DLD1 (cell line): ENCODE measurements at regions not wholly inside any gene's neighbourhood (a gene's known extent, or its start where the extent isn't known, plus 50 kb on each side); places are given as distances from the start of the nearest gene placed in this dataset.
"Not testable (repeated sequence)": the region's sequence is repeated elsewhere in the genome, so short reads cannot be mapped to it uniquely, and the experiment has no call there.

Source experiments
- in situ Hi-C: cut with HindIII; loops from 2 replicates; pipeline ENCODE4 v1.10.0; 2017; ENCODE audit warnings: low sequenced_read_pairs

GRCh38 chr4:29908276-29908675 is 811.9 kb upstream of the PCDH7 start:
- in situ Hi-C loops: no loop called here

DNA sequence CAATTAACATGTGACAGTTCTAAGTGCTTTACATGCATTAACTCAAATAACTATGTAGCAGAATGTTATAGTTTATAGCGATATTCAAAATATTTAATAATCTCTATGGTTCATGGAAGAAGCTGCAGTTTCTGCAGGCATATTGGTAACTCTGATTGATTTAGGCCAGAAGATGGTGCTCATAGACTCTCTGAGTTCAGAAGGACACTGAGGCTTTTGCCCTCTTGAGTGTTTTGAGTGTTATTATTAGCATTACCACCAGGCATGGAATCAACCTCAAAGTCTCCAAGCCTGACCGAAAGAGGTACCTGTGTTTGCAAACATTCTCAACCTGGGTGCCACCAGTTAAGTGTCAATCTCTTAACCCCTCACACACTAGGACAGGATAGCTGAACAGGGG is 792.3 kb upstream of the PCDH7 start:
- in situ Hi-C loops: no loop called here

- in situ Hi-C loops: no loop called here
These were observed 771.7 kb upstream of the PCDH7 start for GRCh38 chr4:29948451-29948850.

DNA sequence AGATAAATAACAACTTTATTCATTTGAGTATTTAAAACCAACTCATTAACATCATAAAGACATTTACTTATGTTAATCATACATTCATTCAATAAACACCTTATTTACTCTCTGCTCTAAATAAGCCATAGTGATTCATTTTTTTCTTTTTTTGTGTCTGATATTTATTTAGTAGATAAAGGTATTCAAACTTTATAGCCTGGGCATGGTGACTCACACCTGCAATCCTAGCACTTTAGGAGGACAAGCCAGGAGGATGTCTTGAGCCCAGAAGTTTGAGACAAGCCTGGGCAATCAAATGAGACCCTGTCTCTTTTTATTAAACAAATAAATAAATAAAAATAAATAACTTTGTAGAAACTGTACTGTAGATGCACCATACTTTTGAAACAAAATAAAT is 771.3 kb upstream of the PCDH7 start:
- in situ Hi-C loops: no loop called here

GRCh38 chr4:29966386-29966785 is 753.8 kb upstream of the PCDH7 start:
- in situ Hi-C loops: no loop called here

GRCh38 chr4:29970626-29971025 is 749.5 kb upstream of the PCDH7 start:
- in situ Hi-C loops: no loop called here

GRCh38 chr4:29972121-29972520 is 748.0 kb upstream of the PCDH7 start:
- in situ Hi-C loops: no loop called here

DNA sequence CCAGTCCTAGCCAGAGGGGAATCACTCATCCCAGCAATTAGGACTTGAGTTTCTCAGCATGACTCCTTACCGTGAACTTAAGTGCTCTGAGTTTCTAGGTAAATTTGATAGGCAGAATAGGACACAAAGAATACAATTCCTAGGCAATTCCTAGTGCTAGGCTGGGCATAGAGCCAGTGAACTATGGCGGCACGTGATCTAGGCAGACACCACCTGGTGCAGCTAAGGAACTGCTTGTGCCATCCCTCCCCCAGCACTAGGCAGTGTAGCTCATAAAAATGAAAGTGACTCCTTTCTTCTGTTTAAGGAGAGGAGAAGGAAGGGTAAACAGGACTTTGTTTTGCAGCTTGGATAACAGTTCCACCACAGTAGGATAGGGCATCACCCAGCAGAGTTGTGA is 736.3 kb upstream of the PCDH7 start:
- in situ Hi-C loops: no loop called here

DNA sequence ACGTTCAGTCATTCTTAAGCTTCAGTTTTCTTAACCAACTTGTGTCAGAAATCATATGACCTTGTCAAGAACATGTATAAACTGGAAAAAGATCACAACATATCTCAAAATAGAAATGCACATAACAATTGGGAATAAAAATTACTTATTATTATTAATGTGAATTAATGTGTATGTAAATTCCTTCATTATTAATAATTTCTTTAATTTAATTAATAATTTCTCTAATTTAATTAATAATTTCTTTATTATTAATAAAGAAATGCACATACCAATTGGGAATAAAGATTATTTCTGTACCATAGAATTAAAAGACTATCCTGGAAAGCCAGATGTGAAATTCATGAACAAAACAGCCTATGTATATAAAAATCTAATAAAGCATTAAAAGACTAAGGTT is 718.5 kb upstream of the PCDH7 start:
- in situ Hi-C loops: no loop called here

- in situ Hi-C loops: no loop called here
These were observed 717.8 kb upstream of the PCDH7 start for GRCh38 chr4:30002341-30002740.

DNA sequence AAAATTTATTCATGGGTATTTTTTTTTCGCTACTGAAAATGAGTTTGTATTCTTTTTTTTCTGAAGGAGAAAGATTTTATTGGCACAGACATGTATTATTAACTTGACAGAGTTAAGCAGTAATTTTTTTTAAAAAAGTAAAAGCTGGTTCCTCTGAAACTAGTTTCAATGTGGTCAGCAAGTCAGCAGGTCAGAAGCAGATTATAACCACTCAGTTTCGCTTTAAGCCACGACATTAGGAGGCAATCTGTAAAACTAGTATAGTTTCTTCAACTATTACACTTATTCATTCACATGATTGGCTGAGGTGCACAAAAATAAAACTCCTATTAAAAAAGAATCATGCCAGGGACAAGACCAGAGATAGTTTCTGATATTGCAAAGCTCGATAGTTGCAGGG is 714.2 kb upstream of the PCDH7 start:
- in situ Hi-C loops: no loop called here

DNA sequence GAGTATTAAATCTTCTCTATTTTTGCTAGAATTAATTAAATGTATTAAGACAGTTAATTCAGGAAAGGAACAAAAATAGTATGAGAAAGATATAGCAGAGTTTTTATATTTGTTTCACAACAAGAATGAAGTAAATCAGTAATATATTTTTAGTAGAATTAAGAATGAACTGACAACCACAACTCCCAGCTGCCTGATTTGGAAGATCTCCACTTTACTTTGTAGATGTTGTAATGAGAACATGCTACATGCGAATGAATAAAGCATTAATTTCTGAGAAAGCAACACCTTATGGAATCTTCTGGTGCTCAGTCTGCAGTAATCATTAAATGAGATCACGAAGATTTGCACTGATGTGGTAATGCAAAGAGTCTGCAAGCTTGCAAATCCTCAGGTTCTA is 695.6 kb upstream of the PCDH7 start:
- in situ Hi-C loops: no loop called here

DNA sequence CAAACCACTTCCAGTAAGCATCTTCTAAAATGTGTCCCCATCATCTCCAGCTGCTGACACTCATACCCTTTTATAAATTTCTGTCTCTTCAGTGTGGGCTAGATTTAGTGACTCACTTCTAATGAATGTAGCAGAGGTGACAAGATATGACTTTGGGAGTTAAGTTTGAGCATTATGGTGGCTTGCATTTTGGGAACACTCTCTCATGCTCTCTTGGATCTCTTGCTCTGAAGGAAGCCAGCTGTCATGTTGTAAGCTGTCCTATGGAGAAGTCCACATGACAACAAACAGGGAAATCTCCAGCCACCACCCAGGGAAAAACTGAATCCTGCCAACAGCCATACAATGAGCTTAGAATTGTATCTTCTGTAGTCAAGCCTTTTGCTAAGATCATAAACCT is 691.3 kb upstream of the PCDH7 start:
- in situ Hi-C loops: no loop called here

DNA sequence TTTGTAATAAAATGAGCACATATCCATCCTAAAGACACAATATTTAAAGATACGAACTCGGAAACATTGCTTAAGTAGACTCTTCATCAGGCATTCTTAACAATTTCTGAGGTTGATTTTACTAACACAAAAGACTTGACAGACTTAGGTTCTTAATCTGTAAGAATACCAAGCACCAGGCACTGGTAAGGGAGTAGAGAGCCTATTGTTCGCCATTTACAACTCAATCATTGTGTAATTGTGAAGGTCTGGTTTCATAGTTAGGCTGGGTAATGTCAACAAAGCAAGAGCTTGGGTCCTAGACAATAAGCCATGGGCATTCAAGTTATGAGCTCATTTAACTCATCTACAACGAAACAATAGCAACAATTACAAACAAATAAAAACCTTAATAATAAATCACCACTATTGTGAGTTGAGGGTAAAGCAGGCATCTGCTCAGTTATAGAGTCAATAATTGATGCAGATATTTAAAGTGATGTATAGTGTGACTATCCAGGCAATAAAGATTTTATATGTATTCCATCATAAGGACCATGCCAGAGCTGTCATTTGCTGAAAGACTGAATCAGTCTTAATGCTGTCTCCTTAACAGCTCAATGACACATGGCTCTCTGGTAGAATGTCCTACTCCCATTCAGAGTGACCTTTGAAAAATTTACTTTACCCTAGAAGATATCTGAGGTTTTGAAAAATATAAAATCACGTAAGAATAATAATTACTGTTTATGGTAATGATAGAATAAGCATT is 664.0 kb upstream of the PCDH7 start:
- in situ Hi-C loops: no loop called here

GRCh38 chr4:30068234-30068633 is 651.9 kb upstream of the PCDH7 start:
- in situ Hi-C loops: no loop called here

DNA sequence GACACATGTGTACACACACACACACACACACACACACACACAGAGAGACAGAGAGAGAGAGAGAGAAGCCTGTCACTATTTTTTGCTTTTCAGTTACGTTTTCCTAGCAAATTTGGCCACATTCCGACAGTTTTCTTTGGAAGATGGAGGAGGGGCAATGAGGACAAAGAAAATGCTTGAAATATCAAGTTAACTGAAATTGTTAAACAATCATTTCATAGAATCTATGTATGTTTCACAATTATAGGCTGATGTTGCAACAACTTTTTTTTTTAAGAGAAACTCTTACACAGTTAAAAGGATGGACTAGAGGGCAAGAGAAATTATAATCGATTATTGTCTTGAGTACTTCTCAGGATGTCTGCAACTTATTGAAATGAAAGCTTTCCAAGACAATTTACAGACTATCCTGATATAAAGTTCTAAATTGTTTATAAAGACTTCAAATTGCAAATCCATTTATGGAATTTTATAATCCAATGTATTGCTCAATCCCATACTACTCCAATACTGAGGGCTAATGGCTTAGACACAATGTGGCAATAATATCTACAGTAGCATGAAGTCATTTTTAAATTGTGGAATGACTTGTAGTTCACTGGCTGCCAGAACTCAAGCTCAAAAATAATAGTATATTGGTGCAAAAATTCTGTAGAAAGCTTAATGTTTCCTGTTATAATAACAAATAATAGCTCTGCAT is 647.0 kb upstream of the PCDH7 start:
- in situ Hi-C loops: no loop called here

DNA sequence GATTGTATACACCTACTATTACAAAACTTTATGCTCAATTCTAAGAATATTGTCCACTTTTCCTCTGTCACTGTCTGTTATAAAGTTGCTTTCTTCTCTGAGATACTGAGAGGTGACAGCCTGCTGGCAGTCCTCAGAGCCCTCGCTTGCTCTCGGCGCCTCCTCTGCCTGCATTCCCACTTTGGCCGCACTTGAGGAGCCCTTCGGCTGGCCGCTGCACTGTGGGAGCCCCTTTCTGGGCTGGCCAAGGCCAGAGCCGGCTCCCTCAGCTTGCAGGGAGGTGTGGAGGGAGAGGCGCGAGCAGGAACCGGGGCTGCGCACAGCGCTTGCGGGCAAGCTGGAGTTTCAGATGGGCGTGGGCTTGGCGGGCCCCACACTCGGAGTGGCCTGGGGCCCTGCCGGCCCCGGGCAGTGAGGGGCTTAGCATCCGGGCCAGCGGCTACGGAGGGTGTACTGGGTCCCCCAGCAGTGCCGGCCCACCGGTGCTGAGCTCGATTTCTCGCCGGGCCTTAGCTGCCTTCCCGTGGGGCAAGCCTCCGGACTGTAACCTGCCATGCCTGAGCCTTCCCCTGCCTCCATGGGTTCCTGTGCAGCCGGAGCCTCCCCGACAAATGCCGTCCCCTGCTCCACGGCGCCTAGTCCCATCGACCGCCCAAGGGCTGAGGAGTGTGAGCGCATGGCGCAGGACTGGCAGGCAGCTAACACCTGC is 627.6 kb upstream of the PCDH7 start:
- in situ Hi-C loops: not testable (repeated sequence)

DNA sequence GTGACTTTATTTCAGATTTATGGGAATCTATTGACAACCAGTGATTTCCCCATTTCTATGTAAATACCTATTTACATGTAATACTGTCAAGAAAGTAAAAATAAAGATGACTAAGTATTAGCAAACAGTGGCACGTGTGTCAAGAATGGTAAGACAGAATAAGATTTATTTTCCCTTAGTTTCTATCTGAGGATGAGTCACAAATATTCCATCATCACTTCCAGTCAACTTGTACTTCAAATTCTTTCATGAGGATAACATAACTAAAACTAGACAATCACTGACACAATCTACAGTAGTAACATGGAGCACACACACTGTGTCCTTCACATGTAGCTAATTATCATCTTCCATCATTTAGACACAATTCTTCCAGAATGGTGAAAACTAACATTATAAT is 625.3 kb upstream of the PCDH7 start:
- in situ Hi-C loops: no loop called here

- in situ Hi-C loops: no loop called here
These were observed 616.7 kb upstream of the PCDH7 start for GRCh38 chr4:30103455-30103854.

DNA sequence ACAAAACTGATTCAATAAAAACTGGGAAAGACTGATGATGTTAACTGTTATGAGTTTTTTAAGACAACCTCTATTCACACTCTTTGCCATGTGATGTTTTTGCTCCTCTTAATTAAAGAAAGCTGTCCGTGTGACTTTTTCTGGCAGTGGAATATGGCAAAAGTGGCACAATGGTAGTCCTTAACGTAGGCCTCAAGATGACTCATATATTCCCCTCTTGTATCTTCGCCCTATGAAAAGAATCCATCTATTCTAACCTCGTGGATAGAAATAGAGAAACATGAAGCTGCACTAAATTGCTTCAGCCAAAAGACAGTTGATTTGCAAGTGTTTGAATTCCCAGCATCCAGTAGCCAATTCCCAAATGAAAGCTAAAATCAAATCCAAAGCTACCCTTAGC is 603.8 kb upstream of the PCDH7 start:
- in situ Hi-C loops: no loop called here

DNA sequence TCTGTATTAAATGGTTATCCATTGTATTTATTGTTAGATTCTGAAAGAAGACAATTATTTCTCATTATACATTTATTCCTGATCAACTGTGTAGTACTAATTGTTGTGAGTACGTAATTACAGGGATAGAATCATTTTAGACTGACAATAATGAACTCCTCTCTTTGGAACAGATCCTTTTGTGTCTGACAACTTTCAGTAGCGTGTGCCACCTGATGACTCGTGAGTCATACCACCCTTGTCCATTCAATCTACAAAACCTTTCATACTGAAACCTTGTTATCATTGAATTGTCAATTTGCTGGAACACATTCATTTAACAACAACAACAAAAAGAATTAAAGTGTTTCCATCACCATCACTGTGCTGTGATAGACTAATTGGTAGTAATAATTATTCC is 602.7 kb upstream of the PCDH7 start:
- in situ Hi-C loops: no loop called here

DNA sequence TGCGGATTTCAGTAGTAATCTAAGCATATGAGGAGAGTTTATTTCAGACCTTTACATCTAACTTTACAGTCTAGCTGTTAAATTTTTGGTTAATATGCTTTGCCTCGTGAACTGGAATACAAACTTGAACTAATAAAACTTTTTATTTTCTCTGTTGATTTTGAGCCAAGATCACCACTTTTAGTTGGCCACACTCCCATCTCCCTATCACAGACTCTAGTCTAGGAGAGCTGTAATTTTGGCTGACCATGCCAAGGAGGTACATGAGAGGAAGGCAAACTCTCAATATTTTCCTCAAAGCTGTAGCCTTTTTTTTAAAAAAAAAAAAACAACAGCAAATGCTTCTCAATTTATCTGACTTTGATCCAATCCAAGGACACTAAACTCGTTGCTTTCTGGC is 597.5 kb upstream of the PCDH7 start:
- in situ Hi-C loops: no loop called here
